ENCODE measurements at regions not wholly inside any gene's neighbourhood (a gene's known extent, or its start where the extent isn't known, plus 50 kb on each side); places are given as distances from the start of the nearest gene placed in this dataset.
"Not testable (repeated sequence)": the region's sequence is repeated elsewhere in the genome, so short reads cannot be mapped to it uniquely, and the experiment has no call there.

DNA sequence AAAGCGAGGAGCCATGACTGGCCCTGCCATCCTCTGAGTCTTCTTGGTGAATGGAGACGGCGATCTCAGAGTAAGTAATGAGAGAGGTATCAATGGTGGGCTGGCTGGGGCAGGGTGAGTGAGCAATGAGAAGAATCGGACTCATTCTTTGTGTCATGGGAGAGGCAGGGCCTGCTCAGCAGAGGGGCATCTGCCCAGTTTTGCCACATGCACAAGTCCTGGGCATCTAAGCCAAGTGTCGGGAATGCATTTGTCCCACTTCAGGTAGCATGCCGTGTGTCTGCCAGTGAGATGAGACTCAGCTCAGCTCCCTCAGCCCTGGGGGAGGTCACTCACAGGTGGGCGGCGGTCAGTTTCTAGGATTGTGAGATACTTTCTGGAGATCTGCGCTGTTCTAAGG is 791.0 kb upstream of the RAB6C start:
- FAIRE-seq, result no peak

DNA sequence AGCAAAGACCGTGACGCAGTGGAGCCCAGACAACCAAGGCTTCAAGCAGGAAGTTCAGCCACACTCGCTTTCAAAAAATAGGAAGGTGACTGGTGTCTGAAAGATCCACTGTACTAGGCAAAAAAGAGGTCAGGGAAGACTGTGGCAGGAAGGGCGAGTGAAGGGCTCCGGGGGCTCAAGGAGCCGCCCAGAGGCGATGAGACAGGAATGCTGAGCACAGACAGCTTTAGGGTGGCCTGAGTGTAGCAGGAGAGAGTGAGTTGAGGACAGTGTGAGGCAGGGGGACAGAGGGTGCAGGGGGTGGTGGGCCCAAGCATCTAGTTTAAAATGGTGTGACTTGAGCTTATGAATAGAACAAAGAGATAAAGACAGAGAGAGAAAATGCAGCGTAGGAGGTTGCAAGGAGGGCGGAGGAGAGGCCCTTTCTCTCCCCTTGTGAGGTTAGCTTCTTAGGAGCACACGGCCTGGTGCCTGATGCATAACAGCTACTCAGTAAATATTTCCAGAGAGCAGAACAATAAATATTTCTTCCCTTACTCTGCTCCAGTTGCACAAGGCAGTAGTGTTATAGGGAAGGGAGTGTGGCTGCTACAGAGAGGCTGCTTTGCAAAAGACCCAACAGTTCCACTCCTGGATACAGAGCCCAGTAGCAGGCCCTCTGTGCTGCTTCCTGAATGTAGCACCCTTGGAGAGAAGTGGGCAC is 789.7 kb upstream of the RAB6C start:
- FAIRE-seq, result no peak

DNA sequence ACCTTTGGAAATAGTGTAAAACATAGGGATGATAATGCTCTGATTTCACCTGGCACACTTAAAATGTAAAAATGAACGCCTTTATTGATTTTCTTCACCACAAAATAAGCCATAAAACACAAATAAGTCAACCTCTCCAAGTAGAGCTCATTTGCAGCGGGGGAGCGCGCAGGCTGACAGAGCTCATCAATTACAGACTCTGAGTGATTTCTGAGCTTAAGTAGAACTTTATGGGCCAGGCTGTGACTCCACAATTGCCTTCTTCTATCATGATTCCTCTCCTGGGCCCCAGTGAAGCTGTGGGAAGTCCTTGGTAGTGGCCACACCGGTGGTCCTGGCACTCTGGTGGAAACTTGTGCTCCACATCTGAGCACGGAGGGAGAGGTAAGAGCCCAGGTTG is 789.0 kb upstream of the RAB6C start:
- FAIRE-seq, result no peak

DNA sequence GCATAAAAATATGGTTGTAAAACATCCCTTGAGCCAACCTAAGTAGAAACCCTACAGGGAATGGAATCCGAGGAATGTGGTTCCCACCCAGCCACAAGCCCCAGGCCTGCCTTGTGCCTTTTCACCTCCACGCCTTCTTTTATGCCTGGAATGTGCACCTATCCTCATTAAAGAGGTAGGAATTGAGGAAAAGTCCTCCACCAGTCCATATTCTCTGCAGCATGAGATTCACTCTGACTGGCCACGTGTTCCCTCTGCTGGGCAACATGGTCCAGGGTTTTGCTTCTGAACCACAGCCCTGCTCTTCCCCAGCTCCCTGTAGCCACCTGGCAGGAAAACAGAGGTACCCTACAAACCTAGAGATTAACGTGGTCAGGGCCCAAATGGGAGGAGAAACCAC is 787.9 kb upstream of the RAB6C start:
- no peak for FAIRE-seq

DNA sequence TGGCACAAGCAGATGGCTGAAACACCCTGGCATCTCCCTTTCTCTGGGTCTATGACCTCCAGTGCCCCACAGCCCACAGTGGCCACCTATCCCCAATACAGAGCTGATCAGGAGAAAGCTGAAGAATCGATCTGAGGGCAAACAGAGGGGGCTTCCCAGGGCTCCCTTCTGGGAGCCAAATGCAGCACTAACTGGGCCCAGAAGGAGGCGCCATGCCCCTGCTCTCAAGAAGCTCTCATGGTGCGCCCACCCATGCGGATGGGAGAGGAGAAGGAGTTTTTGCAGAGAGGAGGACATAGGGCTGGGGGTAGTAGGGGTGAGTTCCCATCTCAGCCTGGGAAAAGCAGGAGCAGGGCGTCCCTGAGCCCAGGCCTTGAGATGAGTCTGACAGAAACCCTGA is 787.3 kb upstream of the RAB6C start:
- no peak for FAIRE-seq

DNA sequence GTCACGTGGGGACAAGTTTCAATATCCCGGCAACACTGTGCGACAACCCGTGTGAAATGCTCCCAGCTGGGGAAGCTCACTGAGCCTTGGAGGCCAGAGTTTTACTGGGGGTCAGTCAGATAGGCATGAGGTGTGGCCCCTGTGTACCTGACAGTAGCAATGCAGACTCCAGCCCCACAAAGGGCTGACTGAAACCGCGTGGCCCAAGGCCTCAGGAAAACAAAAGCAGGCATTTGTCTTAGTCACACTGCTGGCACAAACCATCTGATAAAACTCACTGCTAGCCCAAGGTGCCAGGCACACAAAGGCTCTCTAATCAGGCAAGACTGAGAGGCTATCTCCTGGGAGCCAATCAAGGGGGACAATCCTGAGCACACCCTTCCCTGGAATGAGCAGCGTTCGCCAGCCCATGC is 786.6 kb upstream of the RAB6C start:
- FAIRE-seq, result no peak

DNA sequence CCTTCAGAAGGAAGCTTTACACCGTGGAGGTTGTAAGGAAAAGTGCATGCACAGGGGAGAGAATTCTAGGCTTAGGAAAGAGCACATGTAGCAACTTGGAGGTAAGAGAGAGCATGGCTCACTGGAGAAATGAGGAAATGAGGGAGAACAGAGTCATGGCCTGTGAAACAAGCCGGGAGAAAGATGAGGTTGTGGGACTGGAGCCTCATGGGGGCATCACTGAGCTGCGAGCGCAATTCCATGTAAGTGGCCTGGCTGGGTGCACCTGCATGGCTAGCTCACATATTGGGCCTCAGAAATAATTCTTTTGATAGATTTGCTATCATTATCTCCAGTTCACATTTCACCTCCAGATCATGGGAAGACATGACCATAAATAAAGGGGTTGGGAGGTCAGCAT is 785.5 kb upstream of the RAB6C start:
- FAIRE-seq, result no peak

DNA sequence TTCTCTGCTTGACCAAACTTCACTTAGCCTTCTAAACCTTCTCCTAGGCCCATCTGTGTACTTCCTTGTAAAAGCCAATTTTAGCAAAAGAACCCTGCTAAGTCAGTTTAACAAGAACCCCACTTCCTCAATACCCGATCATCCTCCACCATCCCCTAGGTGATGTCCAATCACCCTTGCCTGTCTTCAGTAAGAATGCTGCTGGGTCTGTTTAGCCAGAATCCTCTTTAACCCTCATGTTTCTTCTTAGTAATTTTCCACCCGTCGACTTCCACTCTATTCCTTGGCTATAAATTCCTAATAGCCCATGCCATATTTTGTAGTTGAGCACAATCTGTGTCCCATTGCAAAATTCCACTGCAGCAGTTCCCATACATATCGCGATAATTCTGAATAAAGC is 780.0 kb upstream of the RAB6C start:
- FAIRE-seq, result no peak

DNA sequence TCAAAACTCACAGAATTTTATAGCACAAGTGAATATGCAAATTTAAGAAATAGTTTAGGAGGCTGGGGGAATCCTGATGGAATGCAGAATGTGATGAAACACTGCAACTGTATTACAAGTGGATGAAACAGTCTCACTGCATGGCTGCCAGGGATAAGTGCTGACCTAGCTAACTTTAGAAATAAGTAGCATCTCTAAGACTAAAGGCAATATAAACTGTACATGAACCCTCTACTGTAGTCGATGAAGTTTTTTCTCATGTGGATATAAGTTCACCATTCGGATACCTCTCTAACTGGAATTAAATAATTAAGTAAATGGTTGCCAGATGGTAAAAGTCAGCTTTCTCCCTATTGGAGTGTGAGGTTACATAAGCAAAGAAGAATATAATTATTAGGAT is 777.8 kb upstream of the RAB6C start:
- no peak for FAIRE-seq

DNA sequence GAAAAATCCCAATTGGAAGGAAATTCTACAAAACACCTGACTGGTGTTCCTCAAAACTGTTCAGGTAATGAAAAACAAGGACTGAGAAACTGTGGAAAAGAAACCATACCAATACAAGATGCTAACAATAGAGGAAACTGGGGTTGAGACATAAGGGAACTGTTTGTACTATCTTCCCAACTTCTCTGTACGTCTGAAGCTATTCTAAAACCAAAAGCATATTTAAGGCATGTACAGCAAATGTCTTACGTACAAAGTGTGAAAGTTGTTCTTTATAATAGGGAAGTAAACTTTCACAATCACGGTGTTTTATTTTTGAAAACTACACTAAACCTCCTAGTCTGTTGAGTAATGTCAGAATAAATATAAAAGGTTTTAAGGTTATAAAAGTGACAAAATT is 776.1 kb upstream of the RAB6C start:
- no peak for FAIRE-seq

DNA sequence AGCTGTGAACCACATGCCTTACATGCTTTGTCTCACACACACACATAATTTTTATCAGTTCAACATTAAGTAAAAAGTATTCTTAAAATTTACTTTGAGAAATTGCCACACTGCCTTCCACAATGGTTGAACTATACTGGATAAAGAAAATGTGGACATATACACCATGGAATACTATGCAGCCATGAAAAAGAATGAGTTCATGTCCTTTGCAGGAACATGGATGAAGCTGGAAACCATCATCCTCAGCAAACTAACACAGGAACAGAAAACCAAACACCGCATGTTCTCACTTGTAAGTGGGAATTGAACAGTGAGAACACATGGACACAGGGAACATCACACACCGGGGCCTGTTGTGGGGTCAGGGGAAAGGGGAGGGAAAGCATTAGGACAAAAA is 774.9 kb upstream of the RAB6C start:
- not testable (repeated sequence) for FAIRE-seq

DNA sequence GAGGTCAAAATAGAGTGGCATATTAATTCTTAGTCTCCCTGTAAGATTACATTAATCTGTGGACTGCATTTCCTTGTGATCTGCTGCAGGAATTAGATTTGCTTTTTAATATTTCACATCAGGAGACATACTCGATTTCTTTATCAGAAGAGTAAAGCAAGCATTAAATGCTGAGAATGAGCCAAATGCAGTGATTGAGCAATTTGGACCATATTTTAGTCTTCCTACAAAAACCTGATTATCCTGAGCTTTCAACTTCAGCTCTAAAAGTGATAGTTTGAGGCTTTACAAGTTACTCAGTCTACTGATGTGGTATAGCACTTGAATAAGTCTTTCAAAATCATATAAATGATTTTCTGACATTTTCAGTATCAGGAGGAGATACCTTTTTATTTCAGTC is 774.3 kb upstream of the RAB6C start:
- no peak for FAIRE-seq

DNA sequence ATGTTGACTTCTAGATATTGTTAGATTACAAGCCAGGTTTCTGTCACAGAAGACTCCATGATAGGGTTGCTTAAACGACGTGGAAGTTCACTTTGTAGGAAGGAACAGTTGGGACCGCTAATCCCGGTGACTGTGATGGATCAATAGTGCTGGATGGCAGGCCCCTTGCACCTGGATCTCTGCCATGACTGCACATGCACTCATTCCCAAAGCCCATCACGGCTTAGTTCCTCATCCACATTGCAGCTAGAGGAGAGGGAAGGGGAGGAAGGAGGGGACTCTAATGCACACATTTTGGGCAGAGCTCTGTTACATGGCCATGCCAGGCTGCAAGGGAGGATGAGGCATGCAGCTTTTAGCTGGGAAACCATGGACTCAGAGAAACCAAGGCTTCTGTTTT is 773.7 kb upstream of the RAB6C start:
- no peak for FAIRE-seq

DNA sequence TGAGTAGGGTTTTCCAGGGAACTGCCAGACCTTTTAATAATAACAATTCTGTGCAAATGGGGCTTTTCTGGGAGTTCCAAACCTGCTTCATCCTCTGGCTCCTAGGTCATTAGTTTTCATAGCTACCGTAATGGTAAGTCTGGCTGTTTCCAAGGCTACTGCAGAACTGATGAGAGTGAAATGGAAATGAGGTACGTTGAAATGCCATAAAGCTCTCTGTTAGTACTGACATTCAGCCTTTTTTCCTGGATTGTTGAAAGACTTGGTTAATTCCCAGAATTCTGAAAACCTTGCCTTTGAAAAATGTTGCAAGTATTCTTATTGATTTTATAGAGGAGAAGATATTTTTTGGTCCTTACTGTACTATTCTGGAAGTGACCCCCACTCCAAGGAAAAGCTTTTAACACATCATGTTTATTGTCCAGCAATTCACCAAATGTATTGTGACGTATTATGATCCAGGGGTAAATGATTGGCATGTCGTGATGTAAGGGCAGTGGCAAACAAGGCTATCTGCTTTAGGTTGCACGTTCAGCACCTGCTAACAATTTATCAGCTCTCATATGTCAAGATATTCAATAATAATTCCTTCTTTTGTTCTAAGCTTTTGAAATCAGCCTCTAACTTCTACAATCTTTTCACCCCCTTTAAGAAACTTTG is 767.0 kb upstream of the RAB6C start:
- FAIRE-seq, result no peak

DNA sequence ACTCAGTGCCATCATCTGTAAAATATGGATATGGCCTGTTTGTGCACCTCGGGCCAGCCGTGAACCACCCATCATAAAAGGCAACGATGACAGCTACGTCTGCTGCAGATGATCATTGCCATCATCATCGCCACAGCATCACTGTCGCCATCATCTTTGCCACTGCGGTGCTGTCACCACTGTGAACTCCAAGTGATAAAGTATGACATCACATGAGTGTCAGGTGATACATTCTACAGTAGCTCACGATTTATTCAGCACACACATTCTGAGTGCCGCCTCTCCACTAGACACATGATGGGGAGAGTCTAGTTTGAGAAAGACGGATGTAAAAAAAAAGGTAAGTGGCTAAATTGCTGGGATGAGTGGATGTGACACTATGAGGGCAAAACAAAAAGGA is 755.4 kb upstream of the RAB6C start:
- no peak for FAIRE-seq

DNA sequence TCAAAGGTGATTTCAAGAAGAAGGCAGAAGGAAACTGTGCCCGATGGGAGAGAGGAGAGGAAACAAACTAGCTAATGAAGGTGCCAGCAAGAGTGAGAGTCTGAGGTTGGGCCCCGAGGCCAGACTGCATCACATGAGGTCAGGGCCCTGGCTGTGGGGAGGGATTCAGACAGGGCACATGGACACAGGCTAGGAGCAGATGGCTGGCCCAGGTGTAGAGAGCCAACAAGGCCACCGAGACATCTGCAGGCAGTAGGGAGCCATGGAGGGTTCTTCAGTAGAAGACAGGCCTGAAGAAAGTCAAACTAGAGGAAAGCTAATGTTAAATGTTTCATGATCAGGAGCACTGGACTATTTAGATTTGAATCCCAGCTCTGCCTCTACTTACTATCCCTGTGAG is 755.0 kb upstream of the RAB6C start:
- no peak for FAIRE-seq

DNA sequence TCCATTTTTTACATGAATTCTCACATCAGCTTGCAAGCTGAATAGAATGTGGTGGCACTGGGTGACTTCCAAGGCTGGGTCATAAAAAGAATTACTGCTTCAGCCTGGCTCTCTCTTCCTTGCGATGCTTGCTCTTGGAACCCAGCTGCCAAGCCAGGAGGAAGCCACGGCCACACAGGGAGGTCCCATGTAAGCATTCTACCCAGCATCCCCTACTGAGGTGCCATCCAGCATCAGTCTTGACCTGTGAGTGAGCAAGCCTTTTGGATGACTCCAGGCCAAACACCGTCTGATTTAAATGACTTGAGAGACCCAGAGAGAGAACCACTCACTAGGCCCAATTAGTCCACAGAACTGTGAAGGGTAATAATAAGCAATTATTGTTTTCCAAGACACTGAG is 750.3 kb upstream of the RAB6C start:
- FAIRE-seq, result no peak

DNA sequence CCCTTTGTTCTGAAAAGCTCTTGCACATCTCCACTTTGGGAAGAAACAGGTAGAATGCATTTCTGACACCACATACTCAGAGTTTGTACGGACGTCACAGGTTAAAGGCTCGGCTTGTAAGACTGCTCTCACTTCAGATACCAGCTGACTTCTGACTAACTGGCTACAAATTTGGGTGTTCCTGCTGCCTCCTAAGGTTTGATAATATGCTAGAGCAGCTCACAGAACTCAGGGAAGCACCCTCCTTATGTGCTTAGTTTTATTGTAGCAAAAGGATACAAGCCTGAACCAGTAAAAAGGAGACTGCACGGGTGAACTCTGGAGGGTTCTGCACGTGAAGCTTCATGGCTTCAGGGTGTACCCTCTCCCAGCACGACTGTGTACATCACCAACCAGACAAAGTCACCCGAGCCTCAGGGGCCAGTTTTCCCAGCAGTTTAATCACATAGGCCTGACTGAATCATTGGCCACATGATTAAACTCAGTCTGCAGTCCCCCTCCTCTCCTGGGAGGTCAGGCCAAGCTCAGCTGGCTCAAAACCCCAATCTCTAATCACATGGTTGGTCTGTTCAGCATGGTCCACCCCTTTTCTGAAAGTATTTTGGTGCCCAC is 749.5 kb upstream of the RAB6C start:
- FAIRE-seq, result no peak

DNA sequence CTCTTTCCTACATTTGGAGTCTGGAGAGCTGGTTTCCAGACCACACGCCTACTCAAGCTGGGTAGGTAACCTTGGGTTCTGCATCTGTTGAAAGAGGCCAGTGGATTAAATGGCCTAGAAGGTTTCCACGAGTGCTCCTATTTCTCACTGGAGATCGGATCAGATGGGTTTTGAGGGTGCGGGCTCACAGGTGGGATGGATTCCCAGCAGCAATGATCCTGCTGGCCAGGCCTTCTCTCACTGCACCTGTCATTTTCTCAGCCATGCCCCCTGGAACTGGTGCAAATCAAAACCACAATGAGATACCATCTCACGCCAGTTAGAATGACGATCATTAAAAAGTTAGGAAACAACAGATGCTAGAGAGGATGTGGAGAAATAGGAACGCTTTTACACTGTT is 747.5 kb upstream of the RAB6C start:
- FAIRE-seq, result no peak

DNA sequence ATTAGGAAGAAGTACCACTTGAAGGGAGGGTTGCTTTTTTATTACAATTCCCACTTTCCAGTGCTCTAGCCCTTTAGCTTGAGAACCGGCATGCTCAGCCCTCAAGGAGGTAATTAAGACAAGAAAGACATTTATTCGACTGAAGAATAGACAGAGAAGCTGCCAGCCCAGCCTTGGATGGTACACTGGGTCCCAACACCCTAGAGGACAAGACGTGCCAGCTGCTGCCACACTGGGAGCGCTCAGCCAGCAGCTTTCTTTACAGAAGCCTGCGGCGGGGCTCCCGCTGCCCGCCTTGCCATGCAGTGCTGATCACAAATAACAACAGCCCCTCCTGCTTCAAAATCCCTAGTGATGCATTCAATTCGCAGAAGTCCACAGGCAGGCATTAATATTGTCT is 746.3 kb upstream of the RAB6C start:
- FAIRE-seq, result no peak

DNA sequence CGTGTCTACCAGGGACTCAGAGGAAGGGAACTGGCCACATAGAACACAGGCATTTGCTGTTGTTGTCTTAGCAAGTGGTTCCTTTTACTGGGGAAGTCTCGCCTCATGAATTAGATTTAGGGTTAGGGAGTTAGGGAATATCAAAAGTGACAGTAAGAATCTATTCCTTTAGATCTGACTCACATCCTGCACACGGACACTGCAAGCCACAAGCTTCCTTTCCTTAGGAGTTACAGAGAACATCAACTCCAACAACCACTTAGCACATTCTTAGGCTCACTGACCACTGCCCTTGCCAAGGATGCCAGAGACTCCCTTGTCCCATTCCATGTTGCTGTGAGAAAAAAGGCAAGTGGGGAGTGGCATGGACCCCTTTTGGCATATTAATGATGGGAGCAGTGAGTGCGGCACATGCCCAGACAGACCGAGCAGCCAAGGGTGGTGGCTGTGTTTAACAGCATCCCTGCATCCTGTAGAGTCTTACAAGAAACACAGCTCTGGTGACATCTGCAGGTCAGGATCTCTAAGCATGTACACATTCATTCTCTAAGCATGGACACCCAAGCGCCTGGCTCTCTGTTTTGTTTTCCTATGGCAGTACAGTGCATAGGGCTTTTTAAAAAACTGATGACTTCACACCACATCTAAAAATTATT is 745.6 kb upstream of the RAB6C start:
- no peak for FAIRE-seq

DNA sequence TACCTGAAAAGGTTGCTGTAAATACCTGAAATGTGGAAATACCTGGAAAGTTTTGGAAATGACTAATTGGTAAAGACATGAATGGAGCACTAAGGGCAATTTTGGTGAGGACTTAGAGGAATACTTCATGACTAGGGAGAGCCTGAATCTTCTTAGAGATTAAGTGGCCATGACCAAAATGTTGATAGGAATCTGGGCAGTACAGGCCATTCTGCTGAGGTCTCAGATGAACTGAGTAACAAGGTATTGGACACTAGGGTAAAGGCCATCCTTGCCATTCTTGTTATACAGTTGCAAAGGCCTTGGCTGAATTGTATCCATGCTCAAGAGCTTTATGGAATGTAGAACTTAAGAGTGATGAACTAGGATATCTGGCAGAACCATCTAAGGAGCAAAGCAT is 742.9 kb upstream of the RAB6C start:
- no peak for FAIRE-seq

DNA sequence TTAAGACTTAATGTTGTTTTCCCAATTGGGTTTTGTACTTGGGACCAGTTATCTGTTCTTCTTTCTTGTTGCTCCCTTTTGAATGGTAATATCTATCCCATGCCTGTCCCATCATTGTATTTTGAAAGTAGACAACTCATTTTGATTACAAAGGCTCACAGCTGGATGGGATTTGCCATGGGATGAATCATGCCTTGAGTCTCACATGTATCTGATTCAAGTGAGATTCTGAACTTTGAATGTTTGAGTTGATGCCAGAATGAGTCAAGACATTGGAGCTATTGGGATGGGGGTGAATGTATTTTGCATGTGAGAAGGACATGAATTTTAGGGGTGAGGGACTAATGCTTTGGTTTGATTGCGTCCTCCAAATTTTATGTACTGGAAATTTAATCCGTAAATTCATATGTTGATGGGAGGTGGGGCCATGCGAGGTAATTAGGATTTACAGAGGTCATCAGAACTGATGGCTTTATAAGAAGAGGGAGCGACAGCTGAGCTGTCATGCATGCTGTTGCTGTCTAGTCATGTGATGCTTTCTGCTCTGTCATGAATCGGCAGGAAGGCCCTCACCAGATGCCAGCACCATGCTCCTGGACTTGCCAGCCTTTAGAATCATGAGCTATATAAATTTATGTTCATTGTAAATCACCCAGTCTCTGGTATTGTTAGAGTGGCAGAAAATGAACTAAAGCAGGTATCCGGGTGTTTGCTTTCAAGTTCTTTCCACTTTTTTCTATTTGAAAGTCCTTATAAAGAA is 741.3 kb upstream of the RAB6C start:
- no peak for FAIRE-seq
